Omental fat pad (tissue), 3 donors: ENCODE measurements at regions not wholly inside any gene's neighbourhood (a gene's known extent, or its start where the extent isn't known, plus 50 kb on each side); places are given as distances from the start of the nearest gene placed in this dataset.

Experiments
- ATAC-seq: fragments of 150-250 bp; one replicate; pipeline ENCODE4 v1.9.1; 2016; ENCODE audit warnings: mild to moderate bottlenecking, moderate library complexity; ENCODE audit not compliant: low FRiP score
- DNase-seq: peaks from one replicate; pipeline ENCODE4 v3.0.0-alpha.2; 2019; ENCODE audit warnings: low spot score
- CTCF ChIP-seq, 3 donors: fragments of 450-650 bp; IDR thresholded peaks; one replicate each; pipeline ENCODE4 v1.5.1; 2016 to 2017; ENCODE audit warnings: antibody characterized with exemption in 3 of 3, mild to moderate bottlenecking in 3 of 3, moderate library complexity in 2 of 3

- DNase-seq (no peak), ATAC-seq (no peak)
- no peak for TF ChIP-seq CTCF (IDR thresholded peaks at IDR 0.05)
Observed at GRCh38 chr4:188606635-188607034, 467.4 kb downstream of the TRIML1 start.

GRCh38 chr4:188611143-188611542, 471.9 kb downstream of the TRIML1 start:
- no peak for TF ChIP-seq CTCF (IDR thresholded peaks at IDR 0.05)
- ATAC-seq (no peak), DNase-seq (no peak)

GRCh38 chr4:188612659-188613058, 473.4 kb downstream of the TRIML1 start:
- DNase-seq (no peak), ATAC-seq (no peak)
- no peak for TF ChIP-seq CTCF (IDR thresholded peaks at IDR 0.05)

- DNase-seq (no peak), ATAC-seq (no peak)
- TF ChIP-seq CTCF (IDR thresholded peaks at IDR 0.05), result no peak
Observed at GRCh38 chr4:188613976-188614375, 474.7 kb downstream of the TRIML1 start.

- no peak for ATAC-seq
- no peak for DNase-seq
- no peak for TF ChIP-seq CTCF (IDR thresholded peaks at IDR 0.05)
Observed at GRCh38 chr4:188619456-188620149, 480.4 kb downstream of the TRIML1 start.

GRCh38 chr4:188620608-188621007, 481.4 kb downstream of the TRIML1 start:
- TF ChIP-seq CTCF (IDR thresholded peaks at IDR 0.05), result no peak
- DNase-seq (no peak), ATAC-seq (no peak)

GRCh38 chr4:188623314-188623854, 484.1 kb downstream of the TRIML1 start:
- no peak for TF ChIP-seq CTCF (IDR thresholded peaks at IDR 0.05)
- no peak for ATAC-seq
- no peak for DNase-seq
